Stomach (tissue), 8 donors: ENCODE measurements at regions not wholly inside any gene's neighbourhood (a gene's known extent, or its start where the extent isn't known, plus 50 kb on each side); places are given as distances from the start of the nearest gene placed in this dataset.

Experiments used
- DNase-seq, 2 donors: peaks; one replicate each; pipeline versions ENCODE4 v3.0.0 to v3.0.0-alpha.2; 2013 to 2019
- H3K27ac ChIP-seq, 5 donors: fragments of 200-600 bp in 4 of 5; sonication (generic) in 4 of 5; one replicate each; pipeline ENCODE4 v1.5.1; 2013 to 2019; ENCODE audit warnings: mild to moderate bottlenecking in 1 of 5, moderate library complexity in 1 of 5
- H3K27me3 ChIP-seq, 3 donors: fragments of 200-600 bp; sonication (generic); one replicate each; pipeline ENCODE4 v1.5.1; 2017 to 2019; ENCODE audit warnings: mixed run types in 1 of 3
- H3K36me3 ChIP-seq, 4 donors: fragments of 200-600 bp; sonication (generic); 1 replicate in 3 of 4; 2 replicates in 1 of 4; pipeline ENCODE4 v1.5.1; 2016 to 2019
- H3K4me1 ChIP-seq, 4 donors: fragments of 200-600 bp; sonication (generic); one replicate each; pipeline ENCODE4 v1.5.1; 2016 to 2019
- H3K4me3 ChIP-seq, 4 donors: fragments of 200-600 bp; sonication (generic) in 3 of 4; one replicate each; pipeline ENCODE4 v1.5.1; 2016 to 2019; ENCODE audit warnings: mild to moderate bottlenecking in 1 of 4
- H3K9me3 ChIP-seq, 4 donors: fragments of 200-600 bp; sonication (generic); one replicate each; pipeline ENCODE4 v1.5.1; 2016 to 2019
- EP300 ChIP-seq: sonication (generic); formaldehyde crosslinking; IDR thresholded peaks from one replicate; pipeline ENCODE4 v1.6.1; 2017; ENCODE audit warnings: antibody characterized with exemption
- POLR2A ChIP-seq, 4 donors: fragments of 450-650 bp; IDR thresholded peaks; one replicate each; pipeline ENCODE4 v1.6.1; 2016; ENCODE audit warnings: antibody characterized with exemption in 4 of 4, control low read depth in 2 of 4, mild to moderate bottlenecking in 1 of 4, moderate library complexity in 1 of 4
- POLR2AphosphoS5 ChIP-seq, 3 donors: sonication (generic); formaldehyde crosslinking; IDR thresholded peaks; one replicate each; pipeline ENCODE4 v1.6.1; 2016; ENCODE audit warnings: antibody characterized with exemption in 3 of 3
- WGBS, 5 donors: extraction: QIAGEN DNeasy Blood & Tissue Kit in 3 of 5; methylation state at CpG; one replicate each; pipeline versions ENCODE4 v1.1.5 to v1.1.7; 2013 to 2018; 5-methylcytosine and 5-hydroxymethylcytosine counted together
- intact Hi-C: fragments of 100-400 bp; cut with DNase I; formaldehyde crosslinking; loops from one replicate; pipeline ENCODE4 v1.15.1; 2023; ENCODE audit warnings: low total_unique reads
- TF ChIP-seq, protein P1 (sequence below), 7 experiments: fragments of 450-650 bp in 4 of 7; fragments of 200-600 bp in 3 of 7; sonication (generic) in 3 of 7; IDR thresholded peaks; one replicate each; pipeline ENCODE4 v1.5.1; 2016 to 2019; ENCODE audit warnings: antibody characterized with exemption in 7 of 7, control low read depth in 2 of 7, mild to moderate bottlenecking in 1 of 7
- donor health status: healthy with polysubstance abuse.
- donor health status: Bipolar disorder and iron deficiency.
- donor health status: healthy.

DNA sequence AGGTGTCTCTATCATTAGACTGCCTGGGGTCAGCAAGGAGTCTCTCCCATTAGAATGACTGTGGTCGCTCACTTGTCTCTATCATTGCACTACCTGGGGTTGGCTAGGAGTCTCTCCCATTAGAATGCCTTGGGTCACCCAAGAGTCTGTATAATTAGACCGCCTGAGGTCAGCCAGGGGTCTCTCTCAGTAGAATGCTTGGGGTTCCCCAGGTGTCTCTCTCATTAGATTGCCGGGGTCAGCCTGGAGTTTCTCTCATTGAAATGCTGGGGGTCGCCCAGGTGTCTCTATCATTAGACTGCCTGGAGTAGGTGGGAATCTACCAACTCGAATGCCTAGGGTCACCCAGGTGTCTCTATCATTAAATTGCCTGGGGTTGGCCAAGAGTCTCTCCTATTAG, 2231.6 kb downstream of the TP53TG3F start:
- Histone ChIP-seq H3K9me3 (peaks cover 0 to 100% (median 97%) of the 10 kb centered on the region in 4 donors), H3K27ac (no peak overlapping the region), H3K4me3 (no peak overlapping the region), H3K27me3 (no peaks in the 10 kb centered on the region), H3K4me1 (no peaks in the 10 kb centered on the region), H3K36me3 (no peaks in the 10 kb centered on the region)
- intact Hi-C loops, result no loop called here
- no peak for DNase-seq
- WGBS, 5 donors, result 55 to 64% (median 59%) methylated on average over 5 of the region's 5 CpGs
- TF ChIP-seq POLR2AphosphoS5 (IDR thresholded peaks at IDR 0.05) (no peak), POLR2A (IDR thresholded peaks at IDR 0.05) (no peak)

DNA sequence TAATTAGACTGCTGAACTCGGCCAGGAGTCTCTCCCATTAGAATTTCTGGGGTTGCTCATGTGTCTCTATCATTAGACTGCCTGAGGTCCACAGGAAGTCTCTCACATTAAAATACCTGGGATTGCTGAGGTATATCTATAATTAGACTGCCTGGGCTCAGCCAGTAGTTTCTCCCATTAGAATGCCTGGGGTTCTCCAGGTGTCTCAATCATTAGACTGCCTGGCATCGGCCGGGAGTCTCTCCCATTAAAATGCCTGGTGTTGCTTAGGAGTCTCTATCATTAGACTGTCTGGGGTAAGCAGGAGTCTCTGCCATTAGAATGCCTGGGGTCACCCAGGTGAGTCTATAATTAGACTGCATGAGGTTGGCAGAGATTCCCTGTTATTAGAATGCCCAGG, 2233.4 kb downstream of the TP53TG3F start:
- peaks cover 3 to 99% (median 84%) of the 10 kb centered on the region in 4 donors for H3K9me3 ChIP-seq
- TF ChIP-seq POLR2AphosphoS5 (IDR thresholded peaks at IDR 0.05), result no peak
- no peak for TF ChIP-seq EP300
- TF ChIP-seq, protein P1, sequence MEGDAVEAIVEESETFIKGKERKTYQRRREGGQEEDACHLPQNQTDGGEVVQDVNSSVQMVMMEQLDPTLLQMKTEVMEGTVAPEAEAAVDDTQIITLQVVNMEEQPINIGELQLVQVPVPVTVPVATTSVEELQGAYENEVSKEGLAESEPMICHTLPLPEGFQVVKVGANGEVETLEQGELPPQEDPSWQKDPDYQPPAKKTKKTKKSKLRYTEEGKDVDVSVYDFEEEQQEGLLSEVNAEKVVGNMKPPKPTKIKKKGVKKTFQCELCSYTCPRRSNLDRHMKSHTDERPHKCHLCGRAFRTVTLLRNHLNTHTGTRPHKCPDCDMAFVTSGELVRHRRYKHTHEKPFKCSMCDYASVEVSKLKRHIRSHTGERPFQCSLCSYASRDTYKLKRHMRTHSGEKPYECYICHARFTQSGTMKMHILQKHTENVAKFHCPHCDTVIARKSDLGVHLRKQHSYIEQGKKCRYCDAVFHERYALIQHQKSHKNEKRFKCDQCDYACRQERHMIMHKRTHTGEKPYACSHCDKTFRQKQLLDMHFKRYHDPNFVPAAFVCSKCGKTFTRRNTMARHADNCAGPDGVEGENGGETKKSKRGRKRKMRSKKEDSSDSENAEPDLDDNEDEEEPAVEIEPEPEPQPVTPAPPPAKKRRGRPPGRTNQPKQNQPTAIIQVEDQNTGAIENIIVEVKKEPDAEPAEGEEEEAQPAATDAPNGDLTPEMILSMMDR (IDR thresholded peaks at IDR 0.05), result no peak
- TF ChIP-seq POLR2A (IDR thresholded peaks at IDR 0.05), result no peak
- no peak for DNase-seq
- no peaks in the 10 kb centered on the region for H3K4me1 ChIP-seq
- 50 to 73% (median 68%) methylated on average over 1 to 3 of the region's 3 CpGs for WGBS, 5 donors
- no peak overlapping the region for H3K27ac ChIP-seq
- no peak overlapping the region for H3K4me3 ChIP-seq
- intact Hi-C loops, result no loop called here
- H3K36me3 ChIP-seq, result no peaks in the 10 kb centered on the region
- H3K27me3 ChIP-seq, result no peaks in the 10 kb centered on the region

DNA sequence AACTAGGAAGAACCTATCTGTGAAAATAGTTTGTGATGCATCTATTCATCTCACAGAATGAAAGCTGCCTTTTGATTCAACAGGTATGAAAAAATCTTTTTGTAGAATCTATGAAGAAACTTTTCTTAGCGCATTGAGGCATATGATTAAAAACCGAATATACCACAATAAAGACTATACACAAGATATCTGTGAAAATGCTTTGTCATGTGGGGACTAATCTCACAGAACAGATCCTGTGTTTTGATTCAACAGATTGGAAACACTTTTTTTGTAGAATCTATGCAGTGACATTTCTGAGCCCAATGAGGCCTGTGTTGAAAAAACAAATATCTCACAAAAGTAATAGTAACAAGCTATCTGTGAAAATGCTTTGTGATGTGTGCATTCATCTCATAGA, 2247.5 kb downstream of the TP53TG3F start:
- no peaks in the 10 kb centered on the region for H3K4me1 ChIP-seq

DNA sequence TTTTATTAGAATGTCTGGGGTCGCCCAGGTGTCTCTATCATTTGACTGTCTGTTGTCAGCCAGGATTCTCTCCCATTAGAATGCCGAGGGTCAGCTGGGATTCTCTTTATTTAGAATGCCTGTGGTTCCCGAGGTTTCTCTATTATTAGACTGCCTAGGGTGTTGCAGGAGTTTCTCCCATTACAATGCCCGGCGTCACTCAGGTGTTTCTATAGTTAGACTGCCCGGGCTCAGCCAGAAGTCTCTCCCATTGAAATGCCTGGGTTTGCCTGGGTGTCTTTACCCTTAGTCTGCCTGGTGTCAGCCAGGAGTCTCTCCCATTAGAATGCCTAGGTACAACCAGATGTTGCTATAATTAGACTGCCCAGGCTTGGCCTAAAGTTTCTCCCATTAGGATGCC, 2252.0 kb downstream of the TP53TG3F start:
- no peak for DNase-seq
- H3K9me3 ChIP-seq, result peaks cover 0 to 78% (median 59%) of the 10 kb centered on the region in 4 donors
- no peak overlapping the region for H3K4me3 ChIP-seq

More for the DNA sequence above, 2247.5 kb downstream of the TP53TG3F start:
- Histone ChIP-seq H3K4me3 (no peak overlapping the region), H3K9me3 (peaks cover 0 to 65% (median 35%) of the 10 kb centered on the region in 4 donors), H3K27me3 (no peaks in the 10 kb centered on the region), H3K36me3 (no peaks in the 10 kb centered on the region), H3K27ac (no peak overlapping the region)
- 91 to 97% (median 94%) methylated on average over 2 of the region's 2 CpGs for WGBS, 5 donors
- intact Hi-C loops, result no loop called here
- no peak for DNase-seq
- no peak for TF ChIP-seq EP300

DNA sequence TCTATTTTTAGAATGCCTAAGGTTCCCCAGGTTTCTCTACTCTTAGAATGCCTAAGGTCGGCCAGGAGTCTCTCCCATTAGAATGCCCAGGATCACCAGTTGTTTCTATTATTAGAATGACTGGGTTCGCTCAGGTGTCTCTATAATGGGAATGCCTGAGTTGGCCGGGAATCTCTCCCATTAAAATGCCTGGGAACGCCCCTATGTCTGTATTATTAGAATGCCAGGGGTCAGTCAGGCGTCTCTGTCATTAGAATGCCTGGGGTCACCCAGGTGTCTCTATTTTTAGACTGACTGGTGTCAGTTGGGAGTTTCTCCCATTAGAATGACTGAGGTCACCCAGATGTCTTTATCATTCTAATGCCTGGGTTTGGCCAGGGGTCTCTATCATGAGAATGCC, 2252.5 kb downstream of the TP53TG3F start:
- WGBS, 5 donors, result 55 to 72% (median 62%) methylated on average over 4 to 5 of the region's 5 CpGs
- Histone ChIP-seq H3K4me3 (no peak overlapping the region), H3K9me3 (peaks cover 0 to 82% (median 56%) of the 10 kb centered on the region in 4 donors), H3K4me1 (no peaks in the 10 kb centered on the region), H3K27me3 (no peaks in the 10 kb centered on the region), H3K27ac (no peak overlapping the region), H3K36me3 (no peaks in the 10 kb centered on the region)
- TF ChIP-seq POLR2AphosphoS5 (IDR thresholded peaks at IDR 0.05) (no peak), POLR2A (IDR thresholded peaks at IDR 0.05) (no peak), EP300 (no peak)
- TF ChIP-seq, protein P1 (IDR thresholded peaks at IDR 0.05), result no peak
- intact Hi-C loops, result no loop called here
- DNase-seq, result no peak

More for the DNA sequence above, 2252.0 kb downstream of the TP53TG3F start:
- 52 to 76% (median 70%) methylated on average over 5 to 6 of the region's 6 CpGs for WGBS, 5 donors
- intact Hi-C loops, result no loop called here
- Histone ChIP-seq H3K27ac (no peak overlapping the region), H3K27me3 (no peaks in the 10 kb centered on the region), H3K36me3 (no peaks in the 10 kb centered on the region), H3K4me1 (no peaks in the 10 kb centered on the region)
- TF ChIP-seq POLR2A (IDR thresholded peaks at IDR 0.05) (no peak), POLR2AphosphoS5 (IDR thresholded peaks at IDR 0.05) (no peak), EP300 (no peak)
- TF ChIP-seq, protein P1 (IDR thresholded peaks at IDR 0.05), result no peak
